NCI-H526 (cell line): ENCODE measurements at regions not wholly inside any gene's neighbourhood (a gene's known extent, or its start where the extent isn't known, plus 50 kb on each side); places are given as distances from the start of the nearest gene placed in this dataset.
"Not testable (repeated sequence)": the region's sequence is repeated elsewhere in the genome, so short reads cannot be mapped to it uniquely, and the experiment has no call there.

ENCODE experiments used
- DNase-seq, 2 experiments: peaks; one replicate each; lab custom pipeline; 2025; lab: John Stamatoyannopoulos, UW

GRCh38 chr7:41428381-41428780 is 274.5 kb downstream of the INHBA start:
- no peak for DNase-seq

- DNase-seq: no peak
Measured at GRCh38 chr7:41425926-41426325, 277.0 kb downstream of the INHBA start.

- DNase-seq: no peak
Measured at GRCh38 chr7:41421056-41421455, 281.8 kb downstream of the INHBA start.

GRCh38 chr7:41420421-41420820 is 282.5 kb downstream of the INHBA start:
- no peak for DNase-seq

- DNase-seq: no peak
Measured at GRCh38 chr7:41418337-41418736, 284.6 kb downstream of the INHBA start.

- DNase-seq: no peak
Measured at GRCh38 chr7:41416208-41416595, 286.7 kb downstream of the INHBA start.

GRCh38 chr7:41415471-41416207 is 287.3 kb downstream of the INHBA start:
- DNase-seq: no peak

- no peak for DNase-seq
Measured at GRCh38 chr7:41415051-41415450, 287.8 kb downstream of the INHBA start.

GRCh38 chr7:41404375-41405074 is 298.4 kb downstream of the INHBA start:
- DNase-seq: no peak

- DNase-seq: no peak
Measured at GRCh38 chr7:41403291-41403690, 299.6 kb downstream of the INHBA start.

GRCh38 chr7:41401833-41402232 is 301.1 kb downstream of the INHBA start:
- no peak for DNase-seq

GRCh38 chr7:41399171-41399570 is 303.7 kb downstream of the INHBA start:
- no peak for DNase-seq

GRCh38 chr7:41391818-41392217 is 311.1 kb downstream of the INHBA start:
- no peak for DNase-seq

GRCh38 chr7:41388933-41389332 is 314.0 kb downstream of the INHBA start:
- not testable (repeated sequence) for DNase-seq

- no peak for DNase-seq
Measured at GRCh38 chr7:41385996-41386395, 316.9 kb downstream of the INHBA start.

GRCh38 chr7:41384418-41384817 is 318.5 kb downstream of the INHBA start:
- no peak for DNase-seq

- DNase-seq: no peak
Measured at GRCh38 chr7:41383596-41383995, 319.3 kb downstream of the INHBA start.

- DNase-seq: no peak
Measured at GRCh38 chr7:41378156-41378555, 324.7 kb downstream of the INHBA start.

GRCh38 chr7:41375582-41375981 is 327.3 kb downstream of the INHBA start:
- DNase-seq: no peak

GRCh38 chr7:41374150-41374848 is 328.6 kb downstream of the INHBA start:
- DNase-seq: no peak

- no peak for DNase-seq
Measured at GRCh38 chr7:41367967-41368882, 334.7 kb downstream of the INHBA start.

GRCh38 chr7:41351091-41351490 is 351.8 kb downstream of the INHBA start:
- DNase-seq: no peak
